HG02970 (cell line): ENCODE measurements at regions not wholly inside any gene's neighbourhood (a gene's known extent, or its start where the extent isn't known, plus 50 kb on each side); places are given as distances from the start of the nearest gene placed in this dataset.

Source experiments
- ATAC-seq: cut with Tn5 transposase; IDR thresholded peaks from one replicate; pipeline ENCODE4 v1.9.1; 2021; ENCODE audit warnings: mild to moderate bottlenecking, moderate library complexity, moderate number of reproducible peaks; ENCODE audit not compliant: unreplicated experiment, low FRiP score

DNA sequence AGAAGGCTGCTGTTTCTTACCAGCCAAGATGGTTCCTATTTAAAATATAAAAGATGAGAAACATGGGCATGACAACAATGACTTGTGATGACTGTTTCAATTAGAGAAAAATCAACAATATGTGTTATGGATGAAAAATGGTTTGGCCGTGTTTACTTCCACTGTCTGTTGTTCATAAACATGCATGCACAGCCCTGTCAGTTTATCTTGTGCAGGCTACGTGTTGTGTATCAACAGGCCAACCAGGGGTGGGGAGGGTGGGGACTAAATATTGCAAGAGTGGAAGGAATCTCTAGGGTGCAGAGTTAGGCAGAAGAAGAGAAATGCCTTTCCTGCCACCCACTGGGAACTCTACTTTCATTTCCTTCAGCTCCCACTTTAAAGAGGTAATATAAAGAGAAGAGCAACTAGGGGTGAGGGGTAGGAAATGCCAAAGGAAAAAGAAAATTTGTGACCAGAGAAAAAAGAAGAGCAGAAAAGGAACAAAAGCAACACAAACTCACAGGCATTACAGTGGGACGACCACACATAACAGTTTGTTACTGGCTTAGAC is 116.8 kb upstream of the MEIS1 start:
- ATAC-seq: no peak

DNA sequence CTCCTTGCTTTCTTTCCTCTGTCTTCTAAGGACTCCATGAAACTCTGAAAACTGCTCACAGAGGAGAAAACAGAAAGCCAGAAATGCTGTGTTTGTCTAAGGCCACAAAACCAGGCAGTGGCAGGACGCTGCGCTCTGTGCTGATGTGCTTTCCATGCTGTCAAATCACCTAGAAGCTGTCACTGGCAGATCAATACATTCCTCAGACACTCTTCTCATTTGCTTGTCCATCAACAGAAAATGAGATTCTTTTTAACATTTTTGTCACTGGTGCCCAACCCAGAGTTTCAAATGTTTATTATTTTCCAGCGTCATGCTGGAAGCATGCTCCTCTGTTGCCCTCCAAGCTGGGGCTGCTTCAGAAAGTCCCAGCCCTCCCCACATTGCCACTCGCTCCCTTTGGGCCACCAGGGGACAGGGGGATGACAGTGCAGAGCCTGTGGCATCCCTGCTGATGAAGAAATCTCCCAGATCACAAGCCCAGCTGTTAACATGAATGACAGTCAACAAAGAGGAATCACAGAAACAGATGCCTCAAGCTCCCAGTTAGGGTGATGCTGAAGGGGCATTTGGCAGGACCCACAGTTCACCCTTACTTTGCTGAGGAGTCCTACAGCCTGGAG is 117.5 kb upstream of the MEIS1 start:
- ATAC-seq: no peak

DNA sequence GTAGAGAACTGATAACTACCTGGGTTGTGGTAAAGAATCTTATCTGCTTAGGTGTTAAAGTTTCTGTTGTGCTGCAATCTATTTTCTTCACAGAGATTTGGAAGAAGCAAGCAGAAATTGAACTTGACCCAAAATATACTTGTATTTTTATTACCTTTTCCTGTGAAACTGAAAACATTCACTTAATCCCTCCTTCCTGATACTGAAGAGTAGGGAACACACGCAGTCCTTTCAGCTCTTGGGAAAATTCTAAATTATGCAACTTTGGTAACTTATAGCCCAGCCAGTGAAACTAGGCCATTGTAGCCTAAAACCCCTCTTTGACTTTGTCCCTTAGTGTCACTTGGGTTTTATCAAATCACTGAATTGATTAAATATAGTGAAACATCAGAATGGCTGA is 128.4 kb upstream of the MEIS1 start:
- ATAC-seq: no peak

DNA sequence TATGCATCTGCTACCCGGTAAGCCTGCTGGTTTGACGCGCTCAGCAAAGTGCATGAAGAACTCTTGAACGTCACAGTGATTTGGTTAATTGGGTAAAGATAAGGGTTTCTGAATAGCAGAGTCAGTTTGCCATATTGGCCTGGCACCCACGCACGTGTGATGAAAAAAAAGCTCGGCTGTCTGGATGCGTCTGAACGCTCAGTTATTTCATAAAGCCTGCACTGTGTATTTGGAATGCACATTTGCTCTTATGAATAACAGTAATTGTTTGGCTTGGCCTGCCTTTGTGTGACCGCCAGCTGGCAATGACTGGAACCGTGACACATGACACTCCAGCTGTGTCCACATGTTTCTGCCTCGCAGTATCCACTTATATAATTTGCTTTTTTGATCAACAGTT is 129.2 kb upstream of the MEIS1 start:
- no peak for ATAC-seq

DNA sequence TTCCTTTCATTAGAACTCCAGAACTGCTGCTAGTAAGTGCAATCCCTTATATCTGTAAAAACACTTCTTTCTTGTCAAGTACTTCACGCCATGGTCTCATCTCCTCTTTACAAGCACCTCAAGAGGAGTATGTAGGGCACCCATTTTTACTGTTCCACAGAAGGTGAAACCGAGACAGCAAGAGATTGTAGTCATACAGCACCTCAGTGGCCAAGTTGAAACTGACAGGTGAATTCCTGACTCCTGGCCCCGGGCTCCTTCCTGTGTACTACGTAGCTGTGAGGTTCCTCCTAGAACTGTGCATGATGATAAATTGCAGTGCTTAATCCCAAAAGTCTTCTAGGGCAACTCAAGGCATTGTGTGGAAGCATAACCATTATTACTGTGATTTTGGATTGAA is 131.5 kb upstream of the MEIS1 start:
- no peak for ATAC-seq

DNA sequence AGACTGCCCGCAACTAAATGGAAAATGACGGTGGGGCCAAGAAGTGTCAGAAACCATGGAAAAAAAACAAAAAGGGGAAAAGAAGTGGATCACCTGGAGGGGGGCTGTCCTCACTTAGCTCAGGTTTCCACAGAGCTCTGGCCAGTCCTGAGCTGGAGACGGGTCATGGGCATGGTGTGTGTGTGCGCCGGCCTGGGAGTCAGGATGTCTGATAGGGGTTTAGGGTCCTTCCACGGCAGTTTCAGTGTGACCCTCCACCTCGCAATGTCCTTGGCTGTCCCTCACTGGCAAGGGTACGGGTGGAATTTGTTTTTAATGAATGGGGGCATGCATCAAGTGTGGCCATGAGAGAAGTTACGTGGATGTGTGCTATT is 133.2 kb upstream of the MEIS1 start:
- ATAC-seq: no peak

DNA sequence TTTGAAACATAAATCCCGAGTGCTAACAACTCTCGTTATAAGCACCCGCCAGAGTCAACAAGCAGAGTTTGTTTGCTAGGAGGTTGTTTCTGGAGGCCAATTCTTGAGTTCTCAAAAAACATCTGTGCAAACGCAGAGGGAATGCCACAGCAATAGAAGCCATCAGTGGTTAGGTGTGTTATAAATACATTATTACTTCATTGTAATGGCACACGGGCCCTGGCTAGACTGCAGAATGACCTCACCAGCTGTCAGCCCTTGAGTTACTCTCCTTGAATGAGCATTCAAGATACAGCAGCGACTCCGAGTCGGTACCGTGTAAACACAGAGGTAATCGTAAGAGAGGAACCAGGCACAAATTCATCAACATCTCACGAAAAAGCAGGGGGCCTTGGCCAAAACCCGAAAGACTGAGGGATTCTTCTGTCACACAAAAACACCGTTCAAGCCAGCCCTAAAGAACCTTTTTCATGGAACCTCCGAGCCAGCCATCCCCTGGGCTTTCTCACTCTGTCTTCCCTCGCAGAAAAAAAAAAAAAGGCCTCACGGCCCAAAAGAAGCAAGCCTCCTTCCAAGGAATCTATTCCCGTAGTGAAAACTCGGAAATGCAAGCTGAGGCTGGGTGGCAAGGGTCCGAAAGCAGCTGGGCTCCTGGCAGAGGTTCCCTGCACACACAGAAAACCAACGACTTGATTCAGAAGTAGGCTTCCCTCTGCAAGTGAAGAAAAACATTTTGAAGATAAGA is 133.7 kb upstream of the MEIS1 start:
- ATAC-seq: no peak

DNA sequence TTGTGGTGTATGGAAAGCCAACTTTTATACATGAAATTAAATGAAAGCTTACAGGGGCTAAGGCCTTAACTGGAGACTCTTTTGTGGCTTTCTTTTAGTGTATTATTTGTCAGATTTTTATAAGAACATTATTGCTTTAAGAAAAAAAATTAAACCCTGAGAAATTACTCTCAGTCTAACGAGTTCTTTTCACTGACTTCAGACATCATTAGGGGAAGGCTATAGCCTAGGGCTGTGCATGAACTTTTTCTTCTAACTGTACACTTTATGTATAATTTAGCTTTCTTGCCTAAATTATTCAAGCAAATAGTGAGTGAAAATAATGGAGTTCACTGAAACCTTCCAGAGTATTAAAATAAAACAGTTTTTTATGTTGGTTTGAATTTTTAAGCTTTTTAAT is 151.1 kb upstream of the MEIS1 start:
- ATAC-seq: no peak

DNA sequence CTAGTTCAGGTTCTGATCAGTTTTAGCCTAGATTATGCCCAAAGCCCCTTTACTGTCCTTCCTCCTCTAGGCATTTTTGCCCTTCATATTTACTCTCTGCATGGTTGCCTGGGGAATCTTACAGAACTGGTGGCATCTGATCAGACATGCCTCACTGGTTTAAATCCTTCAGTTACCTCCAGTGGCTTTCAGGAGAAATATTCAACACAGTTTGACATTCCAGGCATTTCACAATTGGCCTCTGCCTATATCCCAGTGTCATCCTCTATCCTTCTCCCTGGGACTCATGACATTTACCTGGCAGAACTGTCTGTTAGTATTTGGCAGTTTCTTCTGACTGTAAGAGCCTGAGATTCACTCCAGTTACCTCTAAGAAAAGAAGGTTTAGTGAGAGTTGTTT is 152.9 kb upstream of the MEIS1 start:
- ATAC-seq: no peak

DNA sequence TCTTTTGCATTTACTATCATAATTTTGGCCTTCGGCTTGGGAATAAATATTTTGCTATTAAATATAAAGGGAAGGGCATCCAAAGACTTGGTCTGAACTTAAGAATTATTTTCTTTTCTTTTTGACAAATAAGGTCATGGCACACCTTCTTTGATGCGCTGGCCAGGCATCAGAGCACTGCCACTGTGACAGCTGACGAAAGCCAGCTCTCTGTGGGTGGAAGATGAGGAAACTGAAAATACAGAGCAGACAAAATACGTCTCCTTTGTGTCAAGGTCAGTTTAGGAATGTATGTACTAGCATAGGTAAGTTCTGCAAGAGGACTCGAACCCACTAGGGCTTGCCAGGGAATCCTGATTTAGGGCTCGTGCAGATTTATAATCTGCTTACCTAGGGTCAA is 155.9 kb upstream of the MEIS1 start:
- ATAC-seq: no peak

DNA sequence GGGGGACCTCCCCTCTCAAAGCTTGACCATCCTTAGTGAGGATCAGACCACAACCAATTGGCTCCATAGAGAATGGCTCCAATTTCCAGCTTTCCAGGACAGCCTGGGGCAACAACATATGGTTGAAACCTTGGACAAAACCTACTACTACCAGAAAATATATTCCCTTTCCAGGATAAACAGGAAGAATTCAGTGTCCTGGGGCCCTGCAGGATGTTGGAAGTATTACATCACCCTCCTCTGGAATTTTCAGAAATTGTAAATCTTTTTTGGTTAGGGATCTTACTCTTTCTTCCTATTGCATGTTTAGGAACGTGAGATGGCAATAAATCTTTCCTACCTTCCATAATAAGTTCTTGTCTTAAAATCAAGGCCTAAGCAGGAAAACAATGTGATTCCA is 158.9 kb upstream of the MEIS1 start:
- ATAC-seq: no peak

DNA sequence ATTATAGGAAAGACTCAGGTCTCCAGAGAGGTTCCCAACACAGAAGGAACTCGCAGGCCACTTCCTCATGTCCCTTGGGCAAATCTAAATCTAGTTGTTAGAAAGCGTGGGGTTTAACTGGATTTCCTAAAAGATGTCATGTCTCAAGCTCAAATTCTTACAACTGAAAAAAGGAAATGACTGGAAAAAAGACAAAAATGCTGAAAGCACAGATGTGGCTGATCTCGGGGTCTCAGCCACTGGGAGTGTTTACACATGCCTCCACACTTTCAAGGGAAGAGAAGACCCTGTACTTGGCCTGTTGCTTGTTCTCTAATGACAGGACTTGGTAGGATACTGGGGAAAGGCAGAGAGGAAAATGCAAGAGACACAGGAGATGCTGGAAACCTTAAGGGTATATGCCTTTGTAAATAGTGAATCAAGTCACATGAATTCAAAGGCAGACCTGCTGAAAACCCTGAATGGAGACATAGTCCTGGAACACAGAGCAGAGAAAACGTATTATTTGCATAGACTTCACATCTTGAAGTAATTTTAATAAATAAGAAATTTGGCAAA is 160.9 kb upstream of the MEIS1 start:
- no peak for ATAC-seq

DNA sequence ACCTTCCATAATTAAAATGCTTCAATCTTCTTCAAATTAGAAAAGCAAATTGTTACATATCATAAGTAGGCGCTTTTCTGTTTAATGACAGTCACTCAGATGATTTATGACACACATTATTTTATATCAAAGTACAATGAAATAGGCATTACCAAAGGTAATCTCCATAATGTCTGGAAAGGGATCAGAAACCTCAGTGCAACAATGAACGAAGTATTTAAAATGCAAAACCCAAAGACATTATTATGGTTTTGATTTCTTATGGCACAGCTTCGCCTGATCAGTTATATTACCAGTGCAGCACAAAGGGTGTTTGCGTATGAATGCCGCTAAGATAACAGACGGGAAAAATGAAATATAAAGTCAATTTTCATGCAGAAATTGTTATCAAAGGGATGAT is 162.2 kb upstream of the MEIS1 start:
- ATAC-seq: no peak

DNA sequence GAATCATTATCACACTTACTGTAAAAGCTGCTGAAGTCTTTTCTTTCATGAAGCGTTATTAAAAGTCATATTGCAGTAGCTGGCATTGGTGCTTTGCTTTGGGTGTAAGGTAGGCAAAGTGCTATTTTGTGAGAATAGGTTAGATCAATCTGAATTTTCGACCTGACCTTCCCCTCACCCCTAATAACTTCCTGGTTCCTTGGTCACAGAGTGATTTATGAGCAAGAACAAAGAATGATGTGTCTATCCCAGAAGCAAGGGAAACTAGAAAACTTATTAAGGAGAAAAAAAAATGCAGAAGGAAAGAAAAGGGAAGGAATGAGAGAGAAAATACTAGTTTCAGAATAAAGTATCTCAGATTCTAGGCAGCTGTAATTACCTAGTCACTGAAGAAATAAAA is 163.1 kb upstream of the MEIS1 start:
- ATAC-seq: no peak

DNA sequence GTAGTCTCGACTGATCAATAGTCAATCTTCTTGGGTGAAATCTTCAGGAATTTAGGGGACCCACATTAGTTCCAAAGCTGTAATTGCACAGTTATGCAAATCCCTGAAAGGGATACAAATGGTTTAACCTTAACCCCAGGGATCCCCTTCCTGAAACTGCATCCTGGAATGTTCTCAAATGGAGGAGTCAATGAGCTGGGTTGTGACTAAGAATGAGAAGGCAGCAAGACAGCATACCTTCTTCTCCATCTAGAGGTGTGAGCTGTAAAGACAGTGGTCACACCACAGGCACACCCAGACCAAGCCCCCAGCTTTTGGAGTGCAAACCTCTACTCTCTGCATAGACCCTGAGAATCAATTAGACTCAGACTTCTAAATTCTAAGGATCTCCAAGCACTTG is 164.7 kb upstream of the MEIS1 start:
- ATAC-seq: no peak

DNA sequence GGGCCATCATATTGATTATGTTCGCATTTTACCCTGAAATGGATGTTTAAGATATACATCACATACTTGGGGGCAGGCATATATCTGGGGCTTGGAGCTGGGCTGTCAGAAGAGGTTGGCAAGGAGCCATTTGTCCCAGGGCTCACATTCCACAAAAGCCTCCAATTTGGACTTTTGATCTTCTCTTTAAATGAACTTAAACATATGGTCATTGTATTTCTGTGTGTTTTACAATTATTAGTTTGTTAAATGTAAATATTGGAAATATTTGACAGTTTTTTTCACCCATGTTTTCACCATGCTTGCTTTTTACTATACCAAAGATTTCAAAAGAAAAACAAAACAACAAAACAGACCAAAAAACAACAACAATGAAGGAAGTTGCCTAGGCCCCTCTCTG is 165.8 kb upstream of the MEIS1 start:
- no peak for ATAC-seq

DNA sequence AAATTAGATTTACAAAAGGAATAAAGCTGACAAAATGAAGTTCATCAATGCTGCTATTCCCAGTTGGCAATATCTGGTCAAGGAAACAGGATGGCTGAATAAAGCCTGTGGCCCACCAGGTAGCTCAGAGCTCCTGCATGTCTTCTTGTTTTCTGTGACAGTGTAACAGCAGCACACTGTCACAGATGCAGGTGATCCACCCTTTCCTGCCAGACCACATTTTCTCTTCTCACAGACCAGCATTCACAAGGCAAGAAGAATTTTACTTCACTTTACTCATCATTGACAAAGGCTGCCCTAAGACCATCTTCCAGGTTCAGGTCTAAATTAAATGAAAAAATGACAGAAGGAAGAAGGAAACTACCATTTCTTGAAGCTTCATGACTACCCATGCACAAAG is 166.2 kb upstream of the MEIS1 start:
- ATAC-seq: no peak

DNA sequence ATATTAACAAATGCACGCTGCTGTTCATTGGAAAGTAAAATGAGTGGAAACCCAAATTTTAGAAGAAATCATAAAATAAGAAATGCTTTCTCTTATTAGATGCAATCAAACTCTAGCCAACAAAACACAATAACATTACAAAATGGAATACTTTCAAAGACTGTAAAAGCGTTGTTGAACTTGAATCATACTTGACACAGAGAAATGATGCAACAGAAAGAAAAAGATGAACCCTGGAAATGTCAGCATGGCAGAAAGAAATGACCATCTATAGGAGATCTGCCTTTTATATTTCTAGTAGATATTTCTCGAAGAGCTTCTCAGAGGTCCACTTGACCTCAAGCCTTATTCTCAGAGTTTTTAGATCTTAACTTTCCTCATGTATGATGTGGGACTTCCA is 170.6 kb upstream of the MEIS1 start:
- no peak for ATAC-seq

DNA sequence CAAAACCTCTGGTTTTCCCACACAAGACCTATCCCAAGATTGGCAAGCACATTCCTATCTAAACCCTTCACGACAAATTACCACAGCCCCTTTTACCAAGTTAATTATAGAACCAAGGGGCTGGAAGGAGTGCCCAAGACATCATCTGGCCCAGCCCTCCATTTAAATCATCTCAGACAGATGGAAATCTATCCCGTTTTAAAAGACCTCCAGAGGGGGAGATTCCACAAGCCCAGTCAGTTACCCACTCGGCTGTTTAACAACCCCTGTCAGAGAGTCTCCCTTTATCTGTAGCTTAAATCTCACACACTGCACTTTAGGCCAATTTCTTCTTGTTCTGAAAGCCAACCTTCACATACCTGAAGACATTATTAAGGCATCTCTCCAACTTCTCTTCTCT is 179.1 kb upstream of the MEIS1 start:
- no peak for ATAC-seq

DNA sequence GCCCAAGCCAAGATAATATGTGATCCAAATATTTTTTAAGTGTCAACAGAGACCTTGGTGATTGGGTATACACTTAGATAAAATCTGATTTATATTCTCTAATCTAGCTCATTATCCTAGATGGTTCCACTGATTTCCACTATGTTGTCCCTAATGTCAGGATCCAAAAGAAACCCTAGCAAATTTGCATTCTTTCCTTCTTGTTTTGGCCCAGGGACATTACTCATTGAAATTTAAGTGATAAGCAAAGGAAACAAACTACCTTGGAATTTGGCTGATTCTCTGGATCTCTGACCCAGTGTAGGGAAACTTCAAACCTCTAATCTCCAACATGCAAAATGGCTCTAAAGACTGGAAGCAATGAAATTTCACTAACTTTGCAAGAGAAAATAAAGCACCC is 179.8 kb upstream of the MEIS1 start:
- ATAC-seq: no peak

DNA sequence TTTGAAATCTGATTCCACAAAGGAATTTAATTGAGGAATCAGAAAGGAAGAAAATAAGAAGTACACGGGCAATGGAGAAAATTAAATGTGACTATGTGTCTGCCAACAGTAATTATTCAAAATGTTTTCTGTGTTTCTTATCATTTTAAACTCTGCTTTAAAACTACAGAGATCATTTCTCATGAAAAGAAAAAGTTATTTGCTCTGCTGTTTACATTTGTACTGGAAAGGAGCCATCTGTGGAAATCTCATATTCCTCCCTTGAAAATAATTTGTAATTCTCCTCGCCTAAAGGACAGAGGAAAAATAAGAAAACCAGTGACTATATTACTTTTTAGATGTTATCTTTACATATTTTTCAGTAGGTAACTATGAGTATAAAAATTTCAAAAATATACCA is 181.9 kb upstream of the MEIS1 start:
- no peak for ATAC-seq

DNA sequence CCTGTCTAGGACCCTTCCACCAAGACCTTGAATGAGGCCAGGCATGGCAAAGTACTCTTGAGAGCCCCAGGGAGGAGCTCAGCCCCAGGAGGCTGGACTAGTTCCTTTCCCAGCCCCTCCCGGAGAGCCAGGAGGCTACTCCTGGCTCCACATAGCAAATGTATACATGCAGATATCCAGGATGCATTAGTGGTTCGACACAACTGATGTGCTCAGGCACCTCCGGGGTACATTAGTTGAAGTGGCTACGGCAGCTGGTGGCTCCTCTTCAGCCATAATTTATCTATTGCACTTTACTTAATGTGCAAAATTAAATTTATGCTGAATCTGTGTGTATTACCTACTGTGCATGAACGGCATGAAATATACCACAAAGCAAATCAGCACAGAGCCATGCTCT is 182.8 kb upstream of the MEIS1 start:
- no peak for ATAC-seq
